Activated T-cell treated with anti-CD3 and anti-CD28 coated beads, Interleukin-2, amount 50 U/mL, for 4 hours (primary cell): ENCODE measurements at regions not wholly inside any gene's neighbourhood (a gene's known extent, or its start where the extent isn't known, plus 50 kb on each side); places are given as distances from the start of the nearest gene placed in this dataset.
A peak's percentile ranks its signal among the peaks of the same experiment; 100 is the strongest.
"Not testable (repeated sequence)": the region's sequence is repeated elsewhere in the genome, so short reads cannot be mapped to it uniquely, and the experiment has no call there.

ENCODE experiments used
- ATAC-seq, 2 donors: fragments of 200-7000 bp; cut with Tn5 transposase; one replicate each; pipeline ENCODE4 v1.10.0; 2021
- DNase-seq: peaks from one replicate; pipeline ENCODE4 v3.0.0-alpha.2; 2020
- H3K27me3 Mint-ChIP-seq: one replicate; pipeline ENCODE4 v1.8.0; 2021; ENCODE audit warnings: low read depth, mixed read lengths
- H3K36me3 Mint-ChIP-seq: one replicate; pipeline ENCODE4 v1.8.0; 2022; ENCODE audit warnings: mixed read lengths; ENCODE audit not compliant: insufficient read depth
- H3K4me1 Mint-ChIP-seq: one replicate; pipeline ENCODE4 v1.8.0; 2021; ENCODE audit warnings: low read depth, mixed read lengths
- H3K4me3 Mint-ChIP-seq: one replicate; pipeline ENCODE4 v1.8.0; 2021; ENCODE audit warnings: mild to moderate bottlenecking, moderate library complexity, mixed read lengths
- H3K9me3 Mint-ChIP-seq: one replicate; pipeline ENCODE4 v1.8.0; 2021; ENCODE audit warnings: mixed read lengths

DNA sequence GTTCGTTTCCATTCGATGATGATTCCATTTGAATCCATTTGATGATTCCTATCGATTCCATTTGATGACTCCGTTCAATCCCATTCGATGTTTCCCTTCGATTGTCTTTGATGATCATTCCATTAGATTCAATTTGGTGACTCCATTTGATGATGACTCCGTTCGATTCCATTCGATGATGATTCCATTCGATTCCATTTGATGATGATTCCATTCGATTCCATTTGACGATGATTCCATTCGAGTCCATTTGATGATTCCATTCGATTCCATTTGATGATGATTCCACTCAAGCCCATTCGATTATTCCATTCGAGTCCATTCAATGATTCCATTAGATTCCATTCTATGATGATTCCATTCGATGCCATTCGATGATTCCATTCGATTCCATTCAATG is 2730.6 kb downstream of the RPIA start:
- not testable (repeated sequence) for H3K4me3 Mint-ChIP-seq, H3K36me3 Mint-ChIP-seq, DNase-seq, H3K27me3 Mint-ChIP-seq, H3K4me1 Mint-ChIP-seq, ATAC-seq
- peaks cover 26% of the 10 kb centered on the region for H3K9me3 Mint-ChIP-seq

DNA sequence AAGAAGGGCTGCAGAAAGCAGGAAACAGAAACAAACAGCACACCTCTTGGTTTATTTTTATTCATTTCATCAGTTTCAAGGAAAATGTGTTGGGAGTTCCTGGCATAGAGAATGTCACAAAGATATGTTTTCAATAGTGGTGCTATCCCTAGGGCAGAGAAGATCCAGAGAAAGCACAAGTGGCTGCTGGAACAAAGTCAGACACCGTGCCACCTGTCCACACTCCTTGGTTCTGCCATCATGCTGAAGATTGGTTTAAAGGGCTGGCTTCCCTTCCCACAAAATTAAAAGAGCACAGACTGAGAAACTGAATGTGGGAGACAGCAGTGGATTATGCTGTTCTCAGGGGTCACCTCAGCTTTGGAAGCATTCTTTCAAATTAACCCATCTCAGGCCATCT is 2735.7 kb downstream of the RPIA start:
- H3K4me3 Mint-ChIP-seq, H3K27me3 Mint-ChIP-seq, ATAC-seq, DNase-seq, H3K36me3 Mint-ChIP-seq, H3K4me1 Mint-ChIP-seq: not testable (repeated sequence)
- peaks cover 13% of the 10 kb centered on the region for H3K9me3 Mint-ChIP-seq

GRCh38 chr2:91441932-91442245 is 2750.4 kb downstream of the RPIA start:
- H3K36me3 Mint-ChIP-seq, DNase-seq, ATAC-seq, H3K4me3 Mint-ChIP-seq, H3K4me1 Mint-ChIP-seq, H3K9me3 Mint-ChIP-seq: not testable (repeated sequence)
- peaks cover 39% of the 10 kb centered on the region for H3K27me3 Mint-ChIP-seq

GRCh38 chr2:91442246-91442905 is 2750.9 kb downstream of the RPIA start:
- no peak overlapping the region for H3K4me3 Mint-ChIP-seq
- DNase-seq (no peak), ATAC-seq (no peak)

GRCh38 chr2:91442906-91443729 is 2751.6 kb downstream of the RPIA start:
- not testable (repeated sequence) for DNase-seq, H3K36me3 Mint-ChIP-seq

More at GRCh38 chr2:91442246-91442905, 2750.9 kb downstream of the RPIA start:
- peaks cover 3% of the 10 kb centered on the region for H3K4me1 Mint-ChIP-seq
- peaks cover 3% of the 10 kb centered on the region for H3K36me3 Mint-ChIP-seq
- peaks cover 35% of the 10 kb centered on the region for H3K27me3 Mint-ChIP-seq
- peaks cover 6% of the 10 kb centered on the region for H3K9me3 Mint-ChIP-seq

GRCh38 chr2:91443730-91444115 is 2752.2 kb downstream of the RPIA start:
- peaks cover 35% of the 10 kb centered on the region for H3K27me3 Mint-ChIP-seq
- H3K4me3 Mint-ChIP-seq, ATAC-seq: not testable (repeated sequence)

More at GRCh38 chr2:91442906-91443729, 2751.6 kb downstream of the RPIA start:
- H3K4me1 Mint-ChIP-seq, H3K4me3 Mint-ChIP-seq, H3K9me3 Mint-ChIP-seq: not testable (repeated sequence)
- H3K27me3 Mint-ChIP-seq = peaks cover 35% of the 10 kb centered on the region
- ATAC-seq = peak in 1 of 2 donors; percentile 37

GRCh38 chr2:91445705-91446104 is 2754.2 kb downstream of the RPIA start:
- H3K36me3 Mint-ChIP-seq, H3K4me1 Mint-ChIP-seq, H3K9me3 Mint-ChIP-seq, ATAC-seq, DNase-seq, H3K4me3 Mint-ChIP-seq: not testable (repeated sequence)
- H3K27me3 Mint-ChIP-seq = peaks cover 31% of the 10 kb centered on the region

More at GRCh38 chr2:91443730-91444115, 2752.2 kb downstream of the RPIA start:
- H3K36me3 Mint-ChIP-seq, H3K4me1 Mint-ChIP-seq, H3K9me3 Mint-ChIP-seq, DNase-seq: not testable (repeated sequence)

DNA sequence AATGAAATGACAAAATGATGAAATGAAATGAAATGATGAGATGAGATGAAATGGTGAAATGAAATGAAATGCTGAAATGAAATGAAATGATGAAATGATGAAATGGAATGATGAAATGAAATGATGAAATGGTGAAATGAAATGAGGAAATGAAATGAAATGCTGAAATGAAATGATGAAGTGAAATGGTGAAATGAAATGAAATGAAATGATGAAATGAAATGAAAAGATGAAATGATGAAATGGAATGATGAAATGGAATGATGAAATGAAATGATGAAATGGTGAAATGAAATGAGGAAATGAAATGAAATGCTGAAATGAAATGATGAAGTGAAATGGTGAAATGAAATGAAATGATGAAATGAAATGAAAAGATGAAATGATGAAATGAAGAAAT is 2755.0 kb downstream of the RPIA start:
- not testable (repeated sequence) for H3K36me3 Mint-ChIP-seq, DNase-seq, H3K4me1 Mint-ChIP-seq, H3K4me3 Mint-ChIP-seq, ATAC-seq, H3K9me3 Mint-ChIP-seq
- H3K27me3 Mint-ChIP-seq = peaks cover 31% of the 10 kb centered on the region

- H3K4me3 Mint-ChIP-seq, H3K4me1 Mint-ChIP-seq, ATAC-seq, H3K36me3 Mint-ChIP-seq, DNase-seq, H3K9me3 Mint-ChIP-seq: not testable (repeated sequence)
- peaks cover 29% of the 10 kb centered on the region for H3K27me3 Mint-ChIP-seq
Measured at GRCh38 chr2:91446915-91447314, 2755.4 kb downstream of the RPIA start.

DNA sequence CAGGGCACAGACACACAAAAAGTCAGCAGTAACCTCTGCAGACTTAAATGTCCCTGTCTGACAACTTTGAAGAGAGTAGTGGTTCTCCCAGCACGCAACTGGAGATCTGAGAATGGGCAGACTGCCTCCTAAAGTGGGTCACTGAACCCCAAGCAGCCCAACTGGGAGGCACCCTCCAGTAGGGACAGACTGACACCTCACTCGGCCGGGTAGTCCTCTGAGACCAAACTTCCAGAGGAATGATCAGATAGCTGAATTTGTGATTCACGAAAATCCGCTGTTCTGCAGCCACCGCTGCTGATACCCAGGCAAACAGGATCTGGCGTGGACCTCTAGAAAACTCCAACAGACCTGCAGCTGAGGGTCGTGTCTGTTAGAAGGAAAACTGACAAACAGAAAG is 2756.0 kb downstream of the RPIA start:
- DNase-seq, H3K9me3 Mint-ChIP-seq, H3K4me1 Mint-ChIP-seq, H3K36me3 Mint-ChIP-seq, H3K4me3 Mint-ChIP-seq, ATAC-seq: not testable (repeated sequence)
- peaks cover 23% of the 10 kb centered on the region for H3K27me3 Mint-ChIP-seq

GRCh38 chr2:91462292-91462691 is 2770.8 kb downstream of the RPIA start:
- DNase-seq, H3K4me3 Mint-ChIP-seq, H3K36me3 Mint-ChIP-seq, ATAC-seq, H3K4me1 Mint-ChIP-seq, H3K9me3 Mint-ChIP-seq: not testable (repeated sequence)
- H3K27me3 Mint-ChIP-seq = peaks cover 16% of the 10 kb centered on the region

DNA sequence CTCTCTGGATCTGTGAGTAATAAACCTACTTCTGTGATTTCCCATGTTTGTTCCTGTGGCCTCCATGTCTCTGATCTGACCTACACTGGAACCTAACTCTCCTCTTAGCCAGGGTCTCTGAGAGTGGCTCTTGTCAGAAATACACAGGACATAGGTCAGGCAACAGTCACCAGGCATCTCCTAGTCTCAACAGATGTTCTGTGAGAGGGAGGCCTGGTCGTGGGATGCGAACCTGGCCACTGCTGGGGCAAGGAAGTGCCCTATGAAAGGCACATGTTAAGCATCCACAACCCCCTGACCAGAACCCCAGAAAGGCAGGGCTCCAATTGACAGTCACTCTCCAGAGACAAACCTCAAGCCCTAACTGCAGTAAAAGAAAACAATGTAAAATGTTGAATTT is 2771.5 kb downstream of the RPIA start:
- not testable (repeated sequence) for H3K36me3 Mint-ChIP-seq, H3K9me3 Mint-ChIP-seq, ATAC-seq, H3K4me1 Mint-ChIP-seq, H3K4me3 Mint-ChIP-seq, DNase-seq
- peaks cover 16% of the 10 kb centered on the region for H3K27me3 Mint-ChIP-seq

- not testable (repeated sequence) for H3K9me3 Mint-ChIP-seq, DNase-seq, H3K36me3 Mint-ChIP-seq, ATAC-seq, H3K4me1 Mint-ChIP-seq, H3K4me3 Mint-ChIP-seq
- peaks cover 21% of the 10 kb centered on the region for H3K27me3 Mint-ChIP-seq
Measured at GRCh38 chr2:91466780-91467363, 2775.4 kb downstream of the RPIA start.

GRCh38 chr2:91476244-91476935 is 2784.9 kb downstream of the RPIA start:
- not testable (repeated sequence) for H3K4me1 Mint-ChIP-seq, ATAC-seq, H3K36me3 Mint-ChIP-seq, DNase-seq, H3K9me3 Mint-ChIP-seq
- Mint-ChIP-seq H3K4me3 (peak overlapping the region; percentile 78), H3K27me3 (peaks cover 19% of the 10 kb centered on the region)
